OCI-LY3 (cell line): ENCODE measurements at regions not wholly inside any gene's neighbourhood (a gene's known extent, or its start where the extent isn't known, plus 50 kb on each side); places are given as distances from the start of the nearest gene placed in this dataset.

Source experiments
- EZH2phosphoT487 ChIP-seq: fragments of 200-600 bp; shearing (Covaris generic); IDR thresholded peaks from 2 replicates; pipeline ENCODE4 v1.6.1; 2018; ENCODE audit warnings: antibody characterized with exemption, mixed run types, low read depth
- TF ChIP-seq, protein P1 (sequence below): fragments of 200-600, 300-600 bp; sonication (generic); IDR thresholded peaks from 2 replicates; pipeline ENCODE4 v1.5.1; 2014; ENCODE audit warnings: antibody characterized with exemption, low read length, low read depth

DNA sequence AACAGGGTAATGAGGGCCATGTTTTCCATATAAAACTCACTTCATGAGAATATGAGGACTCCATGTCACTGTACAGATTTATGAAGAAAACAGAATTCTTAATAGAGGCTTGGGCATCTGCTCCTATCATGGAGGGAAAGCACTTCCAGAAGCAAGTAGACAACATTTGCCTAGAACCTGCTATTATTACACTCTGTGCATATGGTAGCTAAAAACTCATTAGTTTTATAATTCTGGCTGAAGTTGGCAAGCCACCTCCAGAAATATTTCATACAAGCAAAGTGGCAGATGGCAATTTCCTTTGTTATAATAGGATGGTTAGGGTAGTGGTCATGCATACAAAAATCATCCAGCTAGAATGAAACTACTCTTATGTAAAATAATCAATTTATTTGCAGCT is 65.8 kb upstream of the TLK1 start:
- TF ChIP-seq, protein P1, sequence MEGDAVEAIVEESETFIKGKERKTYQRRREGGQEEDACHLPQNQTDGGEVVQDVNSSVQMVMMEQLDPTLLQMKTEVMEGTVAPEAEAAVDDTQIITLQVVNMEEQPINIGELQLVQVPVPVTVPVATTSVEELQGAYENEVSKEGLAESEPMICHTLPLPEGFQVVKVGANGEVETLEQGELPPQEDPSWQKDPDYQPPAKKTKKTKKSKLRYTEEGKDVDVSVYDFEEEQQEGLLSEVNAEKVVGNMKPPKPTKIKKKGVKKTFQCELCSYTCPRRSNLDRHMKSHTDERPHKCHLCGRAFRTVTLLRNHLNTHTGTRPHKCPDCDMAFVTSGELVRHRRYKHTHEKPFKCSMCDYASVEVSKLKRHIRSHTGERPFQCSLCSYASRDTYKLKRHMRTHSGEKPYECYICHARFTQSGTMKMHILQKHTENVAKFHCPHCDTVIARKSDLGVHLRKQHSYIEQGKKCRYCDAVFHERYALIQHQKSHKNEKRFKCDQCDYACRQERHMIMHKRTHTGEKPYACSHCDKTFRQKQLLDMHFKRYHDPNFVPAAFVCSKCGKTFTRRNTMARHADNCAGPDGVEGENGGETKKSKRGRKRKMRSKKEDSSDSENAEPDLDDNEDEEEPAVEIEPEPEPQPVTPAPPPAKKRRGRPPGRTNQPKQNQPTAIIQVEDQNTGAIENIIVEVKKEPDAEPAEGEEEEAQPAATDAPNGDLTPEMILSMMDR: no peak
- TF ChIP-seq EZH2phosphoT487: no peak
